GM23338 (cell line): ENCODE measurements at regions not wholly inside any gene's neighbourhood (a gene's known extent, or its start where the extent isn't known, plus 50 kb on each side); places are given as distances from the start of the nearest gene placed in this dataset.

Source experiments
- CTCF ChIP-seq, 2 experiments: fragments of 200-600 bp in 1 of 2; sonication (generic) in 1 of 2; conservative IDR thresholded peaks; 2 replicates each; pipeline versions ENCODE4 v1.5.1 to v1.6.1; 2016 to 2017; ENCODE audit warnings: antibody characterized with exemption in 2 of 2, low read depth in 2 of 2, mild to moderate bottlenecking in 2 of 2, moderate library complexity in 1 of 2
- POLR2AphosphoS5 ChIP-seq: IDR thresholded peaks from 2 replicates; pipeline ENCODE4 v1.6.1; 2016; ENCODE audit warnings: antibody characterized with exemption, low read depth
- REST ChIP-seq: IDR thresholded peaks from one replicate; pipeline ENCODE4 v1.6.1; 2018; ENCODE audit warnings: antibody characterized with exemption; ENCODE audit not compliant: unreplicated experiment

GRCh38 chr14:58899317-58899713, 261.6 kb downstream of the DACT1 start:
- TF ChIP-seq POLR2AphosphoS5 (no peak), CTCF (conservative IDR thresholded peaks at IDR 0.05; ENCODE audit: low read depth in 2 of 2) (no peak), REST (no peak)
